MM.1S (cell line): ENCODE measurements at regions not wholly inside any gene's neighbourhood (a gene's known extent, or its start where the extent isn't known, plus 50 kb on each side); places are given as distances from the start of the nearest gene placed in this dataset.

Source experiments
- DNase-seq: peaks from one replicate; pipeline ENCODE4 v3.0.0-alpha.2; 2015
- H2AFZ ChIP-seq: fragments of 300-600 bp; sonication (generic); 2 replicates; pipeline ENCODE4 v1.6.0; 2016; ENCODE audit warnings: antibody characterized with exemption, low read length
- H3F3A ChIP-seq: fragments of 300-600 bp; sonication (generic); 2 replicates; pipeline ENCODE4 v1.6.1; 2016; ENCODE audit warnings: mild to moderate bottlenecking, antibody characterized with exemption, low read length, moderate library complexity, mixed read lengths; ENCODE audit not compliant: insufficient read depth
- H3K27ac ChIP-seq: fragments of 300-600 bp; sonication (generic); 2 replicates; pipeline ENCODE4 v1.5.1; 2016; ENCODE audit warnings: mild to moderate bottlenecking, low read length
- H3K27me3 ChIP-seq: fragments of 300-600 bp; sonication (generic); replicated peaks from 2 replicates; pipeline ENCODE4 v1.6.0; 2016; ENCODE audit warnings: low read length; ENCODE audit not compliant: insufficient read depth
- H3K36me3 ChIP-seq: fragments of 300-600 bp; sonication (generic); replicated peaks from 2 replicates; pipeline ENCODE4 v1.6.1; 2016; ENCODE audit warnings: mild to moderate bottlenecking, low read length, mixed read lengths; ENCODE audit not compliant: insufficient read depth
- H3K4me1 ChIP-seq: fragments of 300-600 bp; sonication (generic); 2 replicates; pipeline ENCODE4 v1.6.1; 2016; ENCODE audit warnings: low read length, mixed read lengths
- H3K4me2 ChIP-seq: fragments of 300-600 bp; sonication (generic); 2 replicates; pipeline ENCODE4 v1.6.0; 2016; ENCODE audit warnings: low read depth, low read length
- H3K4me3 ChIP-seq: fragments of 300-600 bp; sonication (generic); 2 replicates; pipeline ENCODE4 v1.5.1; 2016; ENCODE audit warnings: low read length, mixed read lengths
- H3K79me2 ChIP-seq: fragments of 300-600 bp; sonication (generic); 2 replicates; pipeline ENCODE4 v1.6.1; 2016; ENCODE audit warnings: mixed run types, low read length, mixed read lengths
- H3K9ac ChIP-seq: fragments of 300-600 bp; sonication (generic); 2 replicates; pipeline ENCODE4 v1.6.1; 2016; ENCODE audit warnings: low read length, mixed read lengths
- H3K9me2 ChIP-seq: fragments of 300-600 bp; sonication (generic); replicated peaks from 2 replicates; pipeline ENCODE4 v1.6.1; 2016; ENCODE audit warnings: mild to moderate bottlenecking, low read length, mixed read lengths; ENCODE audit not compliant: insufficient read depth
- H3K9me3 ChIP-seq: fragments of 300-600 bp; sonication (generic); replicated peaks from 2 replicates; pipeline ENCODE4 v1.6.1; 2016; ENCODE audit warnings: mild to moderate bottlenecking, low read length, mixed read lengths; ENCODE audit not compliant: insufficient read depth
- H4K20me1 ChIP-seq: fragments of 300-600 bp; sonication (generic); 2 replicates; pipeline ENCODE4 v1.6.1; 2016; ENCODE audit warnings: mild to moderate bottlenecking, low read length, moderate library complexity, mixed read lengths; ENCODE audit not compliant: insufficient read depth
- CTCF ChIP-seq: fragments of 300-600 bp; sonication (generic); IDR thresholded peaks from 2 replicates; pipeline ENCODE4 v1.5.1; 2016; ENCODE audit warnings: antibody characterized with exemption, low read length, mixed read lengths
- EZH2 ChIP-seq: fragments of 300-600 bp; sonication (generic); optimal IDR thresholded peaks from 2 replicates; pipeline ENCODE3; 2017; ENCODE audit warnings: low read depth, mild to moderate bottlenecking, antibody characterized with exemption, low read length, mixed read lengths
- EZH2phosphoT487 ChIP-seq: fragments of 300-600 bp; sonication (generic); IDR thresholded peaks from 2 replicates; pipeline ENCODE4 v1.6.1; 2018; ENCODE audit warnings: antibody characterized with exemption, low read length

- no peak overlapping the region for H2AFZ ChIP-seq
- no peaks in the 10 kb centered on the region for H3K27me3 ChIP-seq
- H3K4me2 ChIP-seq, result no peak overlapping the region
- H3K4me1 ChIP-seq, result no peaks in the 10 kb centered on the region
- no peaks in the 10 kb centered on the region for H4K20me1 ChIP-seq
- no peaks in the 10 kb centered on the region for H3F3A ChIP-seq
- TF ChIP-seq EZH2 (no peak), CTCF (no peak), EZH2phosphoT487 (no peak)
- H3K27ac ChIP-seq, result no peak overlapping the region
- no peaks in the 10 kb centered on the region for H3K36me3 ChIP-seq
- no peak overlapping the region for H3K4me3 ChIP-seq
- H3K9ac ChIP-seq, result no peak overlapping the region
- no peaks in the 10 kb centered on the region for H3K79me2 ChIP-seq
- DNase-seq, result no peak
- H3K9me3 ChIP-seq, result no peaks in the 10 kb centered on the region
- H3K9me2 ChIP-seq, result no peaks in the 10 kb centered on the region
These were observed 144.0 kb upstream of the RET start for GRCh38 chr10:42932735-42933447.

- Histone ChIP-seq H3K36me3 (no peaks in the 10 kb centered on the region), H2AFZ (no peak overlapping the region), H3F3A (no peaks in the 10 kb centered on the region), H3K4me3 (no peak overlapping the region), H4K20me1 (no peaks in the 10 kb centered on the region), H3K27me3 (no peaks in the 10 kb centered on the region), H3K9ac (no peak overlapping the region), H3K79me2 (no peaks in the 10 kb centered on the region), H3K4me1 (no peaks in the 10 kb centered on the region), H3K4me2 (no peak overlapping the region), H3K9me3 (no peaks in the 10 kb centered on the region), H3K9me2 (no peaks in the 10 kb centered on the region), H3K27ac (no peak overlapping the region)
- DNase-seq, result no peak
- no peak for TF ChIP-seq EZH2
- TF ChIP-seq CTCF, result no peak
- TF ChIP-seq EZH2phosphoT487, result no peak
These were observed 143.2 kb upstream of the RET start for GRCh38 chr10:42933448-42934340.

- Histone ChIP-seq H3K4me3 (no peak overlapping the region), H3K9ac (no peak overlapping the region)
- DNase-seq, result no peak
These were observed 142.5 kb upstream of the RET start for GRCh38 chr10:42934351-42934811.

More at GRCh38 chr10:42934351-42934811, 142.5 kb upstream of the RET start:
- H3F3A ChIP-seq, result no peaks in the 10 kb centered on the region
- no peak overlapping the region for H3K27ac ChIP-seq
- H4K20me1 ChIP-seq, result no peaks in the 10 kb centered on the region
- no peaks in the 10 kb centered on the region for H3K27me3 ChIP-seq
- no peaks in the 10 kb centered on the region for H3K36me3 ChIP-seq
- TF ChIP-seq EZH2 (no peak), CTCF (no peak), EZH2phosphoT487 (no peak)
- no peaks in the 10 kb centered on the region for H3K9me2 ChIP-seq
- no peaks in the 10 kb centered on the region for H3K4me1 ChIP-seq
- no peak overlapping the region for H2AFZ ChIP-seq
- no peaks in the 10 kb centered on the region for H3K9me3 ChIP-seq
- H3K4me2 ChIP-seq, result no peak overlapping the region
- no peaks in the 10 kb centered on the region for H3K79me2 ChIP-seq
